Effector memory CD4-positive, alpha-beta T cell (primary cell): ENCODE measurements at regions not wholly inside any gene's neighbourhood (a gene's known extent, or its start where the extent isn't known, plus 50 kb on each side); places are given as distances from the start of the nearest gene placed in this dataset.

Experiments used
- DNase-seq, 3 donors: peaks; one replicate each; pipeline ENCODE4 v3.0.0-alpha.2; 2020
- H3K27ac ChIP-seq: 2 replicates; pipeline ENCODE4 v1.7.0; 2013; ENCODE audit warnings: mild to moderate bottlenecking, low read length, moderate library complexity; ENCODE audit not compliant: insufficient read depth, poor library complexity, severe bottlenecking
- H3K27me3 ChIP-seq: replicated peaks from 2 replicates; pipeline ENCODE4 v1.7.0; 2013; ENCODE audit warnings: mild to moderate bottlenecking, low read length; ENCODE audit not compliant: insufficient read depth, control insufficient read depth, poor library complexity, severe bottlenecking
- H3K36me3 ChIP-seq: 2 replicates; pipeline ENCODE4 v1.7.0; 2013; ENCODE audit warnings: mild to moderate bottlenecking, low read length, moderate library complexity; ENCODE audit not compliant: control insufficient read depth, insufficient read depth
- H3K4me1 ChIP-seq: 2 replicates; pipeline ENCODE4 v1.7.0; 2013; ENCODE audit warnings: low read length, mild to moderate bottlenecking; ENCODE audit not compliant: control insufficient read depth, insufficient read depth, poor library complexity, severe bottlenecking
- H3K4me3 ChIP-seq: 2 replicates; pipeline ENCODE4 v1.7.0; 2013; ENCODE audit warnings: low read length, low read depth, mild to moderate bottlenecking; ENCODE audit not compliant: insufficient read depth, poor library complexity, severe bottlenecking
- H3K9me3 ChIP-seq: 2 replicates; pipeline ENCODE4 v1.7.0; 2013; ENCODE audit warnings: mild to moderate bottlenecking, low read length, moderate library complexity; ENCODE audit not compliant: control insufficient read depth

DNA sequence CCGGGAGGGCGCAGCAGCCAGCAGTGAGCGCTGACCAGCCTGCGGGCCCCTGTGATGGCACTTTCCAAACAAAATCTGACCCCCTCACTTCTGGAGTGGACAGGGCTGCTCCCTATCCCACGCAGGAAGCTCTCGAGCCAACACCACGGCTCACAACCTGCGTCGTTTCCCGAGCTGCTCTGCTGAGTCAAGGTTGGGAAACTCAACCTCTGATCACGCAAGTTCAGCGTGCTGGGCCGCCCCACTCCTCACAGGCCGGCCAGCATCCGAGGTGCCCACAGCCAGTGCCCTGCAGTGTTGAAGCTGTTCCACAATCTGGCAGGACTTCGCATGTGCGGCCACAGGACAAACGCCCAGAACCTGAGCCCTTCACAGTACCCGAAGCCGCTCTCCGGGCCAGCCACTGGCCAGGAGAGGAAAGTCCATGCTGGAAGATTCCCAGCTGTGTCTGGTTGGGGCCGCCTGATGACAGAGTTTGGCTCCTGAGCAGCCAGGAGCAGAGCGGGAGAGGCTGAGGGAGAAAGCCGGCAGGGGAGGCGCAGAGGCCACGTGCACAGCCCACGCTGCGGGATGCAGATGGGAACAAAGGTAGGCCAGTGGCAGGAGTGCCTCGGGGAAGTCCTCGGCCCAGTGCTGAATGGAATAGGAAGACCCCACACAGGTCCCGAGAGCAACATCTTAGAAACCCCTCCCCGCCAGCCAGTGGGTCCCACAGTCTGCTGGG lies 263.3 kb upstream of the TCERG1L start:
- DNase-seq, result no peak
- Histone ChIP-seq H3K36me3 (no peaks in the 10 kb centered on the region), H3K4me1 (no peaks in the 10 kb centered on the region), H3K9me3 (no peaks in the 10 kb centered on the region), H3K4me3 (no peak overlapping the region), H3K27me3 (no peaks in the 10 kb centered on the region), H3K27ac (no peak overlapping the region)

DNA sequence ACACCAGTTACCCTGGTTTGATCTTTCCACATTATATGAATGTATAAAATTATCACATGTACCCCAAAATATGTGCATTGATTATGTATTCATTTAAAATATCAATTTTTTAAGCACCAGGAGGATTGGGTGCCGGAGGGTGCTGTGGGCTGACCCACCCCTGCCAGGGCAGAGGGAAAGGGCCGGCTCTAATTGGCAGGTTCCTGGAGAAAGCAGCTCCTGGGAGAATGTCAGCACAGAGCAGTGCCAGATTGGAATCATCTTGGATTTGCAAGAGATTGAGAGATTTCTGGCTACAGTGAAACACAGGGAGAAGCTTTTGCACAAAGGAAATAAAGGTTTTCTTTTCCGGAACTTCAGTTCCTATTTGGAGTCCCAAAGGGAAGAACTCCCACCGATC lies 264.4 kb upstream of the TCERG1L start:
- Histone ChIP-seq H3K4me1 (no peaks in the 10 kb centered on the region), H3K27me3 (no peaks in the 10 kb centered on the region), H3K9me3 (no peaks in the 10 kb centered on the region), H3K4me3 (no peak overlapping the region), H3K27ac (no peak overlapping the region), H3K36me3 (no peaks in the 10 kb centered on the region)
- DNase-seq, result no peak

DNA sequence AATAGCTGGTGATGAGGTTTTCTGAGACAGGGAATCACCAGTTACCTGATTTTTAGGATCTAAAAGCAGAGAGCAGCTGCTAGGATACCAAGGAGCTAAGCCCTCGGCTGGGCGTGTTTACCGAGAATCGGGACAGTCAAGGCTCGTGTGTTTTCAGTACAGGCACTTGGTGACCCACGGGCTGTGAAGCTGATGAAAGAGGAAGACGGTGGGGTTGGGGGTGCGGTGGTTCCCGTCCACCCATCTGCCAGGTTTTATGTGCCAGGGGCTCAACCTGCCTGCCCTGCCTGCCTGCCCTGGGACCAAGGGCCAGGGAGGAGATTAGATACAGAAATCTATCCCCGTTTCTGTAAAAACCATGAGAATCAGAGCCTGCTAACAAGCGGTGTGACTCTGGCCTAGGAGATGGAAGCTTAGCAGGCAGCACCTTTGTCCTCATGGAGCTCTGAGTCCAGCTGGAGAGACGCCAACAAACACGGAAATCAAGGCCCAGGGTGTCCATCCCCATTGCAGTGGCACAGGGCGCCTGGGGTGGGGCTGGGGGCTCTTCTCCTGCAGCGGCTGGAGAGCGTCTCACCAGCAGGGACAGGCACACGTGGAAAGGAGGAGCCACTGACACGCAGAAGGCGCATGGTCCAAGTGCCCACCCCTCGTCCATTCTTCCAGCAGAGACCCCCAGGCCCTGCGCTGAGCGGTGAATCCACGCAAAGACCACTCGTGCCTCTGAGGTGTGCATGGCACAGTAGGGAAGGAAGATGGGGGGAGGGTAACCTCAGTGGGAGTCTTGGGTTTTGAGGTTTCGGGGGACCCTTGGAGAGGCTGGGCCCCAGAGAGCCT lies 265.0 kb upstream of the TCERG1L start:
- no peaks in the 10 kb centered on the region for H3K9me3 ChIP-seq
- no peaks in the 10 kb centered on the region for H3K36me3 ChIP-seq
- H3K27me3 ChIP-seq, result no peaks in the 10 kb centered on the region
- no peaks in the 10 kb centered on the region for H3K4me1 ChIP-seq
- no peak for DNase-seq
- no peak overlapping the region for H3K27ac ChIP-seq
- no peak overlapping the region for H3K4me3 ChIP-seq

DNA sequence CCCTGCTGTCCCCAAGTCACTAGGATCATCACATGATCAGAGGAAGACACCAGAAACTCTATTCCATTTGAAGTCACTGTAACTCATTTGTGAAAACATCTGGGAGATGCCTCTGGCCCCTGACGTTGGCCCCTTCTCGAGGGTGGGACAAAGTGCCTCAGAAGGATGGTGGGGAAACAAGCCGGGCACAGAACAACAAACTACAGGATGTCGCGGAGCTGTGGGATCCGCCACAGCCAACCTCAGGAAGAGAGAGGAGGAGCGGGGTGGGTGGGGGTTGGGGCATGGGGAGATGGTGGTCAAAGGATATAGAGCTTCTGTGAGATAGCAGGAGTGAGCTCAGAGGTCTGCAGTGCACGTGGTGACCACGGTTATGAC lies 265.6 kb upstream of the TCERG1L start:
- no peak overlapping the region for H3K27ac ChIP-seq
- no peaks in the 10 kb centered on the region for H3K27me3 ChIP-seq
- H3K4me1 ChIP-seq, result no peaks in the 10 kb centered on the region
- H3K36me3 ChIP-seq, result no peaks in the 10 kb centered on the region
- H3K9me3 ChIP-seq, result no peaks in the 10 kb centered on the region
- H3K4me3 ChIP-seq, result no peak overlapping the region
- DNase-seq, result no peak

DNA sequence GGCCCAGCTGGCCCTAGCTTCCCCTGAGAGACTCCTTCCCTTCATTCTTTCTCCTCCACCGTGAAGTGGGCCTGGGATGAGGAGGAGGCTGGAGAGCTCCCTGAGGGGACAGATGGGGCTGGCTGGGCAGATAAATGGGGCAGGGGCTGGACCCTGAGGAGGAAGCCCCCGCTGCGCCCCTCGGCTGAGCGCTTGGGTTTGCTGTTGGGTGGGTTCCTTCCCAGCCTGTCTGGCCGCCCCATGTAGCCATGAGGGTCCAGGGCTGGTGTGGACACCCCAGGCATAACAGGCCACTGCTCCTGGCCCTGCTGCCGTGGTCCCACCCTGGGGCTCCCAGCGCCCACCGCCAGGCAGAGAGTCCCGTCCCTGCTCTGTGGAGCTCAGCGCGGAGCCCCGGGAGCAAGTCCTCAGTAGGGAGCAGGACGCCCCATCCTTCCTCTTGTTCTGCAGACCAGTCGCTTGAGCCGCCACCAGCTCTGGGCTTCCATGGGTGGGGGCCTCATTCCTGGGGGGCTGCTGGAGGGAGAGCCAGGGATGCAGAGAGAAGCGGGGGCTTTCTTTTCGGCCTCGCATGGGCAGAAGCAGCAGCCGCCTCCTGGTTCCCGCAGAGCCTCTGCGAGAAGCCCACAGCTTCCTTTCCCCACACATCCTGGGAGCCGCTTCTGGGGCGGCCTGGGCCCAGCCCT lies 266.4 kb upstream of the TCERG1L start:
- H3K4me1 ChIP-seq, result no peaks in the 10 kb centered on the region
- DNase-seq, result no peak
- H3K9me3 ChIP-seq, result no peaks in the 10 kb centered on the region
- no peak overlapping the region for H3K27ac ChIP-seq
- no peak overlapping the region for H3K4me3 ChIP-seq
- H3K27me3 ChIP-seq, result no peaks in the 10 kb centered on the region
- no peaks in the 10 kb centered on the region for H3K36me3 ChIP-seq

DNA sequence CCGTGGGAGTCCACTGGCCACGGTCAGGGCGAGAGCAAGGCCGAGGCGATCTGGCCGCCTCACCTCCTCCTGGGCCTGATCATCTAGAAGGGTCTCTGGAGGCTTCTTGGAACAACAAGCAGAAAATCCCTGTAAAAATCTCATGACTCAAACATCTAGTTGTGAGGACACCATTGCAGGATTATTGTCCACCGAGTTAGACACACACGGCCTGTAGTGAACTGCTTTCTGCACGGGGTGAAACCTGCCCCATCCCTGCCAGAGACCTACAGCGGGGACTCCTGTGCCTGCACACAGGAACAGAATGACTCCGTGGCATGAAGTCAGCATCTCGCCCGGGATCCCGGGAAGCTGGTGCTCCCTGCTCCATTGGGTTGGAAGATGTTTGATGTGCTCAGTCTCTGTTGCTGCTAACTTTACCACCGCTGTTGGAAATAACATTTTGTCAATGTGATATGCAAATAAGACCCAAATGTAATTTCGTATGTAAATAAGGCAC lies 267.0 kb upstream of the TCERG1L start:
- DNase-seq, result no peak
- no peaks in the 10 kb centered on the region for H3K9me3 ChIP-seq
- H3K27ac ChIP-seq, result no peak overlapping the region
- no peaks in the 10 kb centered on the region for H3K4me1 ChIP-seq
- H3K4me3 ChIP-seq, result no peak overlapping the region
- H3K36me3 ChIP-seq, result no peaks in the 10 kb centered on the region
- H3K27me3 ChIP-seq, result no peaks in the 10 kb centered on the region

DNA sequence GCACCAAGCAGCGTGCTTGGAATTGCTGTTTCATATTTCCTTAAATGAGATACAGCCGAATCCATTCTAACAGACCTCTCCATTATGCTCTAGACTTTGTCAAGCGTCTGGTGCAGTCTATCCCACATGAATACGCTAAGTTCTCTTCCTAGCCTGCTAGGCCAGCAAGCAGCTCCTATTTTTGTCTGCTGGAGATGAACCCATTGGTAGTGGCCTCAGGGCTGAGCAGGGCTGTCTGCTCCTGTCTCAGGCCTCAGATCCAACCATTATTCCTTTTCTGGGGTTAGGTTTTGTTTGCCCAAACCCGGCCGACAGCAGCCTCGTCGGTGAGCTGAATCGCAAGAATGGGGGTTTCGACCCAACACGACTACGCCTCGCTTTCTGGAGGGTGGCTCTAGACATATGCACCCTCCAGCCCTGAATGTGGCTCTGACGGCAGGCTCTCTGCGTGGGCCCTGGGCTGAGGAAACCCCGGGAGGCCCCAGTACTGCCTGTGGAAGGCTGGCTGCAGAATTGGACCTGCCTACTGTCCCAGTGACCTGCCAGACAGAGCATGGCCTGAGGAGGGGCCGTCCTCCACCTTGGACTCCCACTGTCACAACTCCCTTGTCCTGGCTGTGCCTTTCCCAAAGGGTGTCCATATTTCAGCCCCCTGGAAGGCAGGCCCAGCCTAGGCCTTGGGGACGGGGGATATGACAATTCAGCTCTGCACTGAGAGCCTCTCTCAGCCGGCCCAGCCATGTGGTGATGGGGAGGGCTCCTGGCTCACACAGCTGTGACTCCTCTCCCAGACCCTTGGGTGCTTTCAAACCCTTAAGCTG lies 267.9 kb upstream of the TCERG1L start:
- no peaks in the 10 kb centered on the region for H3K27me3 ChIP-seq
- H3K9me3 ChIP-seq, result no peaks in the 10 kb centered on the region
- no peaks in the 10 kb centered on the region for H3K4me1 ChIP-seq
- no peak for DNase-seq
- no peak overlapping the region for H3K27ac ChIP-seq
- no peaks in the 10 kb centered on the region for H3K36me3 ChIP-seq
- no peak overlapping the region for H3K4me3 ChIP-seq

DNA sequence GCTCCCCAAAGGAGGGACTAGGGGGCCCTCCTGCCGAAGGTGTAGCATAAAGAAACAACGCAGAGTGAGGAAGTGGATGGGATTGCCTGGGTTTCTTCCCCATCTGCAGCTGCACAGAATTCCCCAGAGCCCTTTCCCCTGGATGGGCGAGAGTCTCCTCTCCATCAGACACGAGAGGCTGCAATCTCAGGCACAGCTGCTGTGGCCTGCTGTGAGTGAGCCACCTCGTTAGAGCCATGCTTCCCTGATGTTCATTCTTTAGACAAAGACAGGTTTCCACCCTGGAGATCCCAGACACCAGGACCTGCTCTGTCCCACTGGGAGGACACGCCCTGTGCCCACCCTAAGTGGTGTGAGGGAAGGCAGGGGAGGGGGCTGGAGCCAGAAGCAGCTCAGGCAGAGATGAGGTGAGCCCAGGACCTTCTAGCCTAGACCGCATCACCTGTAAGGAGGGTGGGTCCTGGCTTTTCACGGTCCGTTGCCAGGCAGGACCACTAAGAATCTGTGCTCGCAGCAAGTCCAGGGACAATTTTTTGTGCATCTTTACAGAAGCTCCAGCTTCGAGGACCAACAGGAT lies 268.6 kb upstream of the TCERG1L start:
- Histone ChIP-seq H3K4me3 (no peak overlapping the region), H3K36me3 (no peaks in the 10 kb centered on the region), H3K9me3 (no peaks in the 10 kb centered on the region), H3K27me3 (no peaks in the 10 kb centered on the region), H3K4me1 (no peaks in the 10 kb centered on the region), H3K27ac (no peak overlapping the region)
- no peak for DNase-seq

DNA sequence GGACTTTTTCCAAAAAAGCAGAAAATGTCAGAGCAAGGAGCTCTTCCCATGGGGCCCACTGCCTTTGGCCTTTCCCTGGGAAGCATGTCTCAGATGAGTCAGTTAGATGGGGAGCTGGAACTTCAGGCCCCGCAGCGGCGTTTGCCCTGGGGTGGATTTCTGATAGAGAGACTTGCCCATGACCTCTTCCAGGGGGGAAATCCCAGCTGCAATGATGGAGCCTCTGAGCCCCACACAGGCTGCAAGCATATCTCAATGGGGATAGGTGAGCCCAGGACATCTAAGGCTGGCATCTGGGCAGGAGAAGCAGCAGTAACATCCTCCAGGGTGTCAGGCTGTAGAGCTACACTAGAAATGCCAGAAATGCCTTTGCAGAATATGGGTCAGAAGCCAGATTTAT lies 269.2 kb upstream of the TCERG1L start:
- no peak for DNase-seq
- no peaks in the 10 kb centered on the region for H3K4me1 ChIP-seq
- H3K27ac ChIP-seq, result no peak overlapping the region
- no peaks in the 10 kb centered on the region for H3K27me3 ChIP-seq
- H3K36me3 ChIP-seq, result no peaks in the 10 kb centered on the region
- H3K9me3 ChIP-seq, result no peaks in the 10 kb centered on the region
- no peak overlapping the region for H3K4me3 ChIP-seq
